H4 (cell line): ENCODE measurements at regions not wholly inside any gene's neighbourhood (a gene's known extent, or its start where the extent isn't known, plus 50 kb on each side); places are given as distances from the start of the nearest gene placed in this dataset.
A peak's percentile ranks its signal among the peaks of the same experiment; 100 is the strongest.
"Not testable (repeated sequence)": the region's sequence is repeated elsewhere in the genome, so short reads cannot be mapped to it uniquely, and the experiment has no call there.

Source experiments
- DNase-seq: peaks from one replicate; pipeline ENCODE4 v3.0.0-alpha.2; 2015; ENCODE audit warnings: low spot score

DNA sequence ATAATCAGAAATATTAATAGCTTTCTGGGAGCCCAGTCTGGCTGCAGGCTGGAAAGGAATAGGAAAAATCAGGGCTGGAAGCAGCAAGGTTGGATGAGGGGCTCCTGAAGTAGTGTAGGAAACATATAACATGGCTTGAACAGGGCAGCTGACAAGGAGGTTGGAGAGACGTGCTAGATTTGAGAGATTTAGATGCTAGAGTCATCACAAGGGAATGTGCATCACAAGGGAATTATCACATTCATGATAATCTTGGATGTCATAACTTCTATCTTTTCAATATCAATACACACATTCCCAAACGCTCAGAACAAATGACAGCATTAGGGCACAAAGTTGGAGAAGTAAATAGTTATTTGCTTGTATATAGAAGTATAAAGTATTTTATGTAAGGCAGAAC, 120.9 kb upstream of the EGFR start:
- DNase-seq: no peak

DNA sequence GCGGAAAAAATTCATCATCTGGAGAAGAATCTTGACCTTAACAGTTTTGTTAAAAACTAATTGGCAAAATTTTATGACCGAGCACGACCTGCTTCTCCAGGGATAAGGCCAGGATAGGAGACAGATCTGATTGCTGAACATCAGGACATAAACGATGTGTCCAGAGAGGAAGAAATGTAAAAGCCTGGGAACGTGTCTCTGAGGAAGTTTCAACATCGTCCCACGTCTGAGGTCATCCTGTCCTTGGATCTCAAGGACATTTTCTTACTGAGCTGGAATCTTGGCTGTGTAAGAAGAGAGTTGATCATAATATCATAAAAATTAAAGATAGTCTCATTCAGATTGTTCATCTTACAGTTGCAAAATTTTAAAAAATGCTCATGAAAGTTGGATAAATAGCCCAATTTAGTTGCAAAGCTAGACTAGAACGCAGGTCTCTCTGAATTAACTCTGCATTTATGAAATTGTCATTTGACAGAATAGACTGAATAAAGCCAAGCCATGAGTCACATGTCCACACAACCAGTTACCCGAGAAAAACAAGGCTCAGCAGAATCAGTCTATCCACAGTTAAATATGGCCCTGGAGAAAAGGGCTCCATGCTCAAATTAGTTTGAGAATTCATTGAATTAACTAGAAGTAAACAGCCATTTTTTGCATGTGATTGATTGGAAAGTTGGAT, 120.0 kb upstream of the EGFR start:
- DNase-seq: no peak

DNA sequence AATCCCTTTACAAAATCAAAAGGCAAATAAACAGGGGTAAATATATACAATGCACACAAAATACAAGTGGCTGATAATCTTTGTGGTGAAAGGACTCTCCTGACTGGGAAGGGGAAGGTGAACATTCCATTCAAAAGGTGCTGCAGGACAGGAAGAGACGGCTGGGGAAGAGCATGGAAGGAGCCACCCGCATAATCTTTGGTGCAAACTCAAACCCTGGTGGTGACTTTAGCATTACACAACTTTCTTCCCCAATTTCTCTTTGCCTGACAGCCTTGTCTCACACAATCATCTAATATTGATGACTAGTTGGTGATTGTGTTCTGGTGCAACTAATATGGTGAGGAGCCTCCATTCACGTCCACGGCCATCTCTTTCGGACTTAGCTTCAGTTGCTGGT, 117.0 kb upstream of the EGFR start:
- no peak for DNase-seq

DNA sequence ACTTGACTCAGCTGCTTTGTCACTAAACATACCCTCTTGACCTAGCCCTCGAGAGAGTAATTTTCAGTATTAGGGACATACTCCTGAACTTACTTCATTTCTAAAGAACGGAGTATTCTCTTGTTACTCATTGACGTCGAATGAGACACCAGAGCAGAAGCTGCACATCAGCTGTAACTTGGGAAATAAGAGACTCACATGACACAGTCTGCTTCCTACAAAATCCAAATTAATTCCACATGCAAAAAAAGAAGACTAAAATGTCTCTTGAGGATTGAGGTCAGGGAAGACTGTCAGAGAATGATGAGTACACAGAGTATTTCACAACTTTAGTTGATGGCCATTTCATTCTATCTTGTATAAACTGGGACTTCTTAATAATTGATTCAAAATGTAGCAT, 114.7 kb upstream of the EGFR start:
- no peak for DNase-seq

DNA sequence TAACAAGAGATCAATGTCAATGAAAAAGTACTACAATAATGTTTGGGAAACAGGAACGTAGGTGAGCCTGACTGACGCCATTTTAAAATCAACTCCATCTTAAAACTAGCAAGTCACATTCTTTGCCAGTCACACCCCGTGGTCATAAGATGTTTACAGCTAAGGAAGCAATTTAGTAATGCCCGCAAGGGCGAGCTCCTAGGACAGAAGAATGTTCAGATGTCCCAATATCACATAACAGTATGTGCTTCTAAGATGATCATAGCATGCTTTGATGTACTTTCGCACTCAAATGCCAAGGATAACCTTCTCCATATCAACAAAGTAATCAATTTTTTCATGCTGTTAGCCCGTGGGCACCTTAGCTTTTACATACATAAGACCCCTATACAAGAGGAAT, 113.8 kb upstream of the EGFR start:
- DNase-seq: no peak

DNA sequence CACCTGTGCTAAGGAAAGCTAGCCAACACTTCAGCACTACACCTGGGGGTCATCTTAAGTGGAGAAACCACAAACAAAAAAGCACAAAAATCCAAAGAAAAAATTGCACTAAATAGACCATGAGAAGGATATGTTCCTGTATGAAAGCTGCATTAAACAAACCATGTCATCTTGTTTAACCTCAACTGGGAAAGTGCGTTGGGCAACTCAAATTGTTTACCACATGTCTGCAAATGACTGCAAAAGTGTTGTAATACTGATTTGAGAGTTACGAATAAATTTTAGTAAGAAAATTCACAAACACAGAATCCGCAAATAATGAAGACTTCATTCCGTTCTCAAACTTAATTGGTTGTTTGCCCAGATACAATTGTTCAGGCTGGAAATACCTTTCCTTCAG, 111.9 kb upstream of the EGFR start:
- DNase-seq: no peak

DNA sequence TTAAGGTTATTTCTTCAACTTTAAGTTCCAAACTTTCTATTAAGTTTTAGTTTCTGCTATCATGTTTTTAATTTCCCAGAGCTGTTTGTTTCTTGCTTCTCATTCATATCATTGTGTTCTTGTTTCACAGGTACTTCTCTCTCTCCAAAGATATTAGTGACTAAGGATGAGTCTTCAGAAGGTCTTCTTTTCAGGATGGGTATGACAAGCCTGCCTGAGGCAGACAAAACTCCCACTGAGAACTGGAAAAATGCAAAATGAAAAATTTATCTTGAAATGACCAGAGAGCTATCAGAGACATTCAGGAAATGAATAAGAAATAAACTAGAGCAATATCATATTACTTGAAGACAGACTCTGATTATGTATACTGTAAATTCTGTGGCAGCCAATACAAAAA, 110.8 kb upstream of the EGFR start:
- DNase-seq: no peak

DNA sequence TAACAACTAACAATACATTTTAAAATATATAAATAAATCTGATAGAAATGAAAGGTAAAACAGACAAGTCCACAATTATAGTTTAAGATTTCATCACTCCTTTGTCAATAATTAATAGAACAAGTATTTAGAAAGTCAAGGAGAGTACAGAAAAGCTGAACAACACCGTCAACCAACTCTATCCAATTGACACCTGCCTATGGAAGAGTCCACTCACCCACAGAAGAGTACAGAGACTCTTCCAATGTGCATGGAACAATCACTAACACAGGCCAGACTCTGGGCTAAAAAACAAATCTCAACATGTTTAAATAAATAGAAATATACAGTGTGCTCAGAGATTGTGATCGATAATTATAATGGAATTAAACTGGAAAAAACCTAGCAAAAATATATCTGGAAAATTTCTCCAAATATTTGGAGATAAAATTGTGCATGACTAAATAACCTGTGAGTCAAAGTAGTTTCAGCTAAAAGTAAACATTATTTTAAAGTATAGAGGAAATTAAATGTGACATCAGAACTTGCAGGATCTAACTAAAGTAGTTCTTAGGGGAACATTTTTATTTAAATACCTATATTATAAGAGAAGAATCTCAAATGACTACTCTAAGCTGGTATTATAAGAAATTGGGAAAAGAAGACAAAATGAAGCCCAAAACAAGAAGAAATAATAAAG, 109.9 kb upstream of the EGFR start:
- DNase-seq: no peak

DNA sequence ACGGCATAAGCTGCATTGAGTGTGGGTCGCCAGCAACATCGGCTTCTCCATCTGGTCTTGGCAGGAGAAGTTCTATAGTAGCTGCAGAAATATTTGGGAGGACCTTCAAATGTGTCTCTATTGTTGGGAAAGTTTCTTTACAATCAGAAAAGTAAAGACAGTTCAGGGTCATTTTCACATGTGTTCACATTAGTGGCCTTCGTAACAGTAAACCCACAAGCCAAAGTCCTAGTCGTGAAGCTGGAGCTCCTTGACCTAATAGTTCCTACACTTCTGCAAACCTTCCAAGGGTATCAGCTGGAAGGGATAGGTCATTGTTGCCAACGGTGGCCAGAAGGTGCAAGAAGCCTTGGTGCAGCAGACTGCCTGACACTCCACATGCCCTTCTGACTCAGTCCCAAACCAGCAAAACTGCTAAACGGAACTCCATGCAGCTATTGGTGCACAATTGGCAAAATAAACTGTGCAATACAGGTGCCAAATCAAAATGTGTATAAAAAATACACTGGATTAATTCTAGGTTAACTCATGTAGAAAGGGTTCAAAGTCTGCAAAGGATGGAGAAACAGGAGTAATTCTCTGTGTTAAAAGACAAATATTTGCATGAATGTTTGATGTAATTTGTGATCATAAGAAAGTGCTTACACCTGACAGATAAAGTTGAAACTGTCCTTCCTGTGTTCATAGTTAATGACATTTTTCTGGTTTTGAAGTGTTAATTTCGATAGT, 102.8 kb upstream of the EGFR start:
- DNase-seq: no peak

DNA sequence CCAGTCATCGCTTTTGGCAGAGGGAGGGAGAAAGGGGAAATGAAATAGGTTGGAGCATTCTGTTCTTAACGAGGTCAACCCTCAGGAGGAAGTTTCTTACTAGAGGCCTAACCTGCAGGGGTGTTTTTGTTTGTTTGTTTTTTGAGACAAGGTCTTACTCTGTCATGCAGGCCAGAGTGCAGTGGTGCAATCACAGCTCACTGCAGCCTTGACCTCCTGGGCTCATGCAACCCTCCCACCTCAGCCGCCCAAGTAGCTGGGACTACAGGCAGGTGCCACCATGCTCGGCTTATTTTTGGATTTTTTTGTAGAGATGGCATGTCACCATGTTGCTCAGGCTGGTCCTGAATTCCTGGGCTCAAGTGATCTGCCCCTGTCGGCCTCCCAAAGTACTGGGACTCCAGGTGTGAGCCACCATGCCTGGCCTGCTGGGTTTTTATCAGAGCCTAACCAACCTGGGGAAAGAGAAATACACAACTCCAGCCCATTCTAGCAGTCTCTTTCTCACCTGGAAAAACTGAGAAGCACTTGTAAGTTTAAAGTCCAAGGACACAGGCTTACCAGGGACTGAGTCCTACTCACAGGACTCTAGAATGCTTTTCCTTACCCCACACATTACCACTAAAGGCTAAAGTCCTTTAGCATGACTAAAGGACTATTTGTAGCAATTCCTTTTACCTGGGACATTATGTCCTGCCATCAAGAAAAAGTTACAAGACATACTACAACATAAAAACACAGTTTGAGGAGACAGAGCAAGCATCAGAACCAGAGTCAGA, 101.0 kb upstream of the EGFR start:
- no peak for DNase-seq

DNA sequence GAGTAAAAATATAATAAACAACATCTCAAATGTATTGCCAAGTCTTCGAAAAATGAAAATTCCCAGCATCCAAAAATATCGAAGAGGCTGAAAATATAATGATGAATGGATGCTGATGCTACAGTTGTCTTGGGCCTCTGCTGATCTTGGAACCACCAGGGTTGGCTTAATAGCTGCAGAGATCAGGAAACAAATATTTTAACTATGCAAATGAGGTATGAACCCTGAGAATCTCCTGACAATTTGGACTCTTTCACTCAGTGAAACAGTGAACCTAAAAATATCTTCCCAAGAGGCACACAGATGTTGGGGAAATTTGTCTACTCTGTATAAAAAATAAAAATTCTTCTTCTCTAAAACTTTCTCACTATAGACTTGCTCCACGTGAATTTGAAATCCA, 97.7 kb upstream of the EGFR start:
- DNase-seq: no peak

DNA sequence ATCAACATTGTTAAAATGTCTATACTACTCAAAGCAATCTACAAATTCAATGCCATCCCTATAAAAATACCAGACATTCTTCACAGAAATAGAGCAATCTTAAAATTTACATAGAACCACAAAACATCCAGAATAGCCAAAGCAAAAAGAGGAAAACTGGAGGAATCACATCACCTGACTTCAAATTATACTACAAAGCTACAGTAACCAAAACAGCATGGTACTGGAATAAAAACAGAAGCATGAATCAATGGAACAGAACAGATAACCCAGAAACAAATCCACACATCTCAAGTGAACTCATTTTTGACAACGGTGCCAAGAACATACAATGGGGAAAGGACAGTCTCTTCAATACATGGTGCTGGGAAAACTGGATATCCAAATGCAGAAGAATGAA, 87.3 kb upstream of the EGFR start:
- DNase-seq: no peak

DNA sequence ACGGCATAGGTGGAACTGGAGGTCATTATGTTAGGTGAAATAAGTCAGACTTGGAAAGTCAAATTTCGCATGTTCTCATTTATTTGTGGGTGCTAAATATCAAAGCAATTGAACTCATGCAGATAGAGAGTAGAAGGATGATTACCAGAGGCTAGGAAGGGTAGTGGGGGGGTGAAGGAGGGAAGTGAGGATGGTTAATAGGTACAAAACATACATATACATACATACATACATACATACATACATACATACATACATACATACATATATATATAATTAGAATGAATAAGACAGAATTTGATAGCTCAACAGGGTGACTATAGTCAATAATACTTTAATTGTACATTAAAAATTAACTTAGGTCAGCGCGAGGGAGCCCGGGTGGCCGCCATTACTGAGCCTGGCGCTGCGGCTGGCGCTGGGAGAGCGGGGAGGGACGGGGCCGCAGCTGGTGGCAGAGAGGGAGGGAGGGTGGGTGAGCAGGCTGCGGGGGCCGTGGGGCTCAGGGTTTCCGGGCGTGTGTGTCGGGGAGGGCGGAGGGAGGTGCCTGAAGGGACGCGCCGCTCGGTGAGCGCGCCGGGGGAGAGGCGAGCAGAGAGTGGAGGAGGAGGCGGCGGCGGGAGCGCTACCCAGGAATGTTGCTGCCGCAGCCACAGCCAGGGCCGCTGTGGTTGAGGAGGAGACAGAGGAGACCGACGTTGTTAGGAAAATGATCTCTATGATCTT, 85.8 kb upstream of the EGFR start:
- DNase-seq: peak; percentile 96

DNA sequence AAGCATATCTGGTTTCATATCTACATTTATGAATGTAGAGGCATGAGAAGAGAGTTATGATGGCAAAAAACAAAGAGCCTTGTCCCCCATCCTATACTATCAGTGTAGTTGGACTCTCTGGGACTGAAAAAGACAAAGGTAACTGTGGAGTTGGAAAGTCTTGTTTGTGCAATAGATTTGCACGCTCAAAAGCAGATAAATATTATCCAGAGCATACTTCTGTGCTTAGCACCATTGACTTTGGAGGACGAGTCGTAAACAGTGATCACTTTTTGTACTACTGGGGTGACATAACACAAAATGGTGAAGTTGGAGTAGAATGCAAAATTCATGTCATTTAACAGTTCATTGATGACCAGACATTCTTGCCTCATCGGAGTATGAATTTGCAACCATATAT, 85.2 kb upstream of the EGFR start:
- DNase-seq: no peak

DNA sequence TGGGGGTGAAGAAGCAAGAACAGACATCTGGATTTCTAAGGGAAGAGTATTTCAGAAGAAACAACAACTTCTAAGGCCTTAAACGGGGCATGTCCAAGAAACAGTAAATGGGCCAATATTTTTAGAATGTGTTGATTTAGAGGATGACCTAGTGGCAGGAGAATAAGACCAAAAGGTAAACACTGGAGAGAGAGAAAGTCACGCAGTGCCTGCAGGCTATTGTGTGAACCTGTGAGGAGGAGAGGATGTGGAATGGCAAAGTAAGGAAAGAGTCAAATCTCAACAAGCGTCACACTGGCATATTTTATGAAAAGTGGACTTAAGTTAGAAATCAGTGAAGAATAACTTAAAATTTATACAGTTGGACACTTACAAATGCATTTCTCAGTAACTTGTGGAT, 78.1 kb upstream of the EGFR start:
- DNase-seq: no peak

DNA sequence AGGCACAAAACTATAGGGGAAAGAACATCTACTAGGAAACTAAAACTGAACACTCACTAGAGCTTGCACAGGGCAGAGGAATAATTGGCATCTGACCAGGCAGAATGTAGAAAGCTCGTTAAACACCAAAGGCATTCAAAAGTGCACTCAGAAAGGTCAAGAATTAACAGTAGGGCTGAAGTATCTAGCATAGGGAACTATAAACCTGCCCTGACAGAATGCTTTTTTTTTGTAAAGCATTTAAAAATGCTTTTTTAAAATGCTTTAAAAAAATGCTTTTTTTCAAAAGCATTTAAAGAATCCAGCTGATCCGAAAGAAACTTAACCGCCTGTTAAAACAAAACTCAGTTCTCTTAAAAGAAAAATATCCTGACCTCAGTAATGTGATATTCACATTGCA, 74.6 kb upstream of the EGFR start:
- DNase-seq: no peak

DNA sequence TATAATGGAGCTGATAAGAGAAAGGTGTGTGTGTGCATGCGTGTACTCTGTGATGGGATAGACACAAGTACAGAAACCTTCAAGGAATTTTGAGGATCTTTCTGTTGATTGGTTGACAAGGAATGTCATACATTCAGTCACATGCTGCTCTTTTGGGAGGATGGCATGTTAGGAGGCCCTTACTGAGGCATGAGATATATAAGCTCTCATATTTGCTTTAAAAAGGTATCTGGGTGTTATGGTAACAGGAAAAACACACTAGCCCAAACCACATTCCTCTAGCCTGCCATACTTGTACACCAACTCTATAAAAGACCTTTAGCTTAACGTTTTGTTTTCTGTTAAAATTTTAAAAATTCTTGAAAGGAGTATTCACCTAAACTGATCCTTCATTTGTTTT, 72.5 kb upstream of the EGFR start:
- DNase-seq: no peak

DNA sequence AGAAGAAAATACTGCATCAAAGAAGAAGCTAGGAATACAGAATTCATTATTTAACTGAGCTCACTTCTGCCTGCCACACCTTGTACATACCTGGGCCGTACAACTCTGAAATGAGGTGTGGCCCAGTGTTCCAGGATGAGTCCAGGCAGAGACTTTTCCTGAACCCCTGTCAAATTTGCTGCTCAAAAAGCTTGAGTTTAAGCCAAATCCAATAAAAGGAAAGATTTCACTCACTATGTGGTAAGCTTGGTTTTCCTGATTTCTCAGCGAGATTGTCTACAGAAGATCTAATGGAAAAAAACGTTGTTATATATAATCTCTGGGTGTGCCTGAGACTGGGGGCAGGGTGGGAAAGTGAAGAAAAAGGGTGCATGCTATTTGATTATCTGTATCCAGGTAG, 72.1 kb upstream of the EGFR start:
- no peak for DNase-seq

DNA sequence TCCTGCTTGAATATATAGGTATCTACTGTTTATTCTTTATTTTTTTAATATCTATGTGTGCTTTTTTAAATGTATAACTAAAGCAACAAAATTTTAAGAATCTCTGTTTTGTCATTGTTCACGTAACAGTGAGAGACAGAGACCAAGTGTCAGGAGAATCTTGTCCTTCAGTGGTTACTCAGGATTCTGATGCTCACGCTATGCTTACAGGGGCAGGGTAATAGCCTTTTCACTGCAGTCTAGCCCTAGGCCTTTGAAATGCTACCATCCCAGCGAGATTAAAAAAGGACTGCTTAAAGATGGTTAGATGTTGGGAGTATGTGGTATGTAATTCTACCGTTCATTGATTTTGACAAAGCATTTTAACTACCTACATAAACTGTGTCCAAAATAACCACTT, 71.6 kb upstream of the EGFR start:
- no peak for DNase-seq

DNA sequence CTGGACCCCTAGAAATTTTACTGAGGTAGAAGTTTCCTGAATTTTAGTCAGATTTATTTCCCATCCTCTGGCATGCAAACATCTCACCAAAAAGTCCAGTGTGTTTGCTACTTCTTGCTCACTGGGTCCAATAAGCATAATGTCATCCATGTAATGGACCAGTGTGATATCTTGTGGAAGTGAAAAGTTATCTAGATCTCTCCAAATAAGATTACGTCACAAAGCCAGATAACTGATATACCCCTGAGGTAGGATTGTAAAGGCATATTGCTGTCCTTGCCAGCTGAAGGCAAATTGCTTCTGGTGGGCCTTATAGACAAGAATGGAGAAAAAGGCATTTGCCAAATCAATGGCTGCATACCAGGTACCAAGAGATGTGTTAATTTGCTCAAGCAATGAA, 69.3 kb upstream of the EGFR start:
- DNase-seq: not testable (repeated sequence)

DNA sequence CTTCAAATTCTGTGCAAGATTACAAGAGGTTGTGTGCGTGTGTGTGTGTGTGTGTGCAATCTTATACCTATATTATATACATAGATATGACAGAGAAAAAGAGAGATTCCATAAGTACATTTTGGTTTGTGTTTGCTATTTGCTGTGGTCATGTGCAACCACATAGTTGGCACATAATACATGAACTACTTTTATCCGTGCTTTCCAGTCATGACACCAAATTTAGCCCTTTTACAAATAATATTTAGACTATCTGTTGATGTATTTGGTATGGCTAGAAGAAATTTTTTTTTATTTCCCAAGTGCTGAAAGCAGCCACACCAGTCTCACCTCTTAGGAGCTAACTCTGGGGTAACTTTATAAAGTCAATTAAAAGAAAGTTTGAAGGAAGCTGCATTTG, 63.5 kb upstream of the EGFR start:
- no peak for DNase-seq
